Astrocyte of the spinal cord (primary cell): ENCODE measurements at regions not wholly inside any gene's neighbourhood (a gene's known extent, or its start where the extent isn't known, plus 50 kb on each side); places are given as distances from the start of the nearest gene placed in this dataset.

Experiments used
- DNase-seq: peaks from one replicate; pipeline ENCODE4 v3.0.0; 2011; ENCODE audit warnings: low read depth, low spot score
- H3K4me3 ChIP-seq: 2 replicates; pipeline ENCODE4 v1.5.1; 2011; ENCODE audit warnings: low read depth, mild to moderate bottlenecking, low read length, moderate library complexity
- in situ Hi-C: cut with HindIII; loops from 2 replicates; pipeline ENCODE4 v1.10.0; 2017; ENCODE audit warnings: low sequenced_read_pairs
- TF ChIP-seq, protein P1 (sequence below): IDR thresholded peaks from 2 replicates; pipeline ENCODE4 v1.5.1; 2012; ENCODE audit warnings: low read depth, mild to moderate bottlenecking, low read length, inconsistent platforms

DNA sequence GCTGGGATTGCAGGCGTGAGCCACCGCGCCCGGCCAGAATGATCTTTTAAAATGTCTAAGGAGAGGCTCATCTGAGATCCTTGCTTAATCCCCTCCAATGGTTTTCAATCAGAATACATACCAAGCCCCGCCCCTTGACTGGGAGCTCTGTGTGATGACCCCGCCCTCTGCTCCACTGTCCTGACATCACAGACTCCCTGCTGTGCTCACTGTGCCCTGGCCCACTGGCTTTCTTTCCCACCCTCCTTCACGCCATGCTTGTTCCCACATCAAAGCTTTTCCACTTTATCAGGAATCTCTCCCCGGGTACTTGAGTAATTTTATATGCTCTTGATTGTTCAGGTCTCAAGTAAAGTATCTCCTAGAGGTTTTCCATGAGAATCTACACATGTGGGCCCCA is 762.3 kb upstream of the ID2 start:
- DNase-seq = no peak
- no peak overlapping the region for H3K4me3 ChIP-seq
- in situ Hi-C loops = no loop called here
- TF ChIP-seq, protein P1, sequence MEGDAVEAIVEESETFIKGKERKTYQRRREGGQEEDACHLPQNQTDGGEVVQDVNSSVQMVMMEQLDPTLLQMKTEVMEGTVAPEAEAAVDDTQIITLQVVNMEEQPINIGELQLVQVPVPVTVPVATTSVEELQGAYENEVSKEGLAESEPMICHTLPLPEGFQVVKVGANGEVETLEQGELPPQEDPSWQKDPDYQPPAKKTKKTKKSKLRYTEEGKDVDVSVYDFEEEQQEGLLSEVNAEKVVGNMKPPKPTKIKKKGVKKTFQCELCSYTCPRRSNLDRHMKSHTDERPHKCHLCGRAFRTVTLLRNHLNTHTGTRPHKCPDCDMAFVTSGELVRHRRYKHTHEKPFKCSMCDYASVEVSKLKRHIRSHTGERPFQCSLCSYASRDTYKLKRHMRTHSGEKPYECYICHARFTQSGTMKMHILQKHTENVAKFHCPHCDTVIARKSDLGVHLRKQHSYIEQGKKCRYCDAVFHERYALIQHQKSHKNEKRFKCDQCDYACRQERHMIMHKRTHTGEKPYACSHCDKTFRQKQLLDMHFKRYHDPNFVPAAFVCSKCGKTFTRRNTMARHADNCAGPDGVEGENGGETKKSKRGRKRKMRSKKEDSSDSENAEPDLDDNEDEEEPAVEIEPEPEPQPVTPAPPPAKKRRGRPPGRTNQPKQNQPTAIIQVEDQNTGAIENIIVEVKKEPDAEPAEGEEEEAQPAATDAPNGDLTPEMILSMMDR = no peak

DNA sequence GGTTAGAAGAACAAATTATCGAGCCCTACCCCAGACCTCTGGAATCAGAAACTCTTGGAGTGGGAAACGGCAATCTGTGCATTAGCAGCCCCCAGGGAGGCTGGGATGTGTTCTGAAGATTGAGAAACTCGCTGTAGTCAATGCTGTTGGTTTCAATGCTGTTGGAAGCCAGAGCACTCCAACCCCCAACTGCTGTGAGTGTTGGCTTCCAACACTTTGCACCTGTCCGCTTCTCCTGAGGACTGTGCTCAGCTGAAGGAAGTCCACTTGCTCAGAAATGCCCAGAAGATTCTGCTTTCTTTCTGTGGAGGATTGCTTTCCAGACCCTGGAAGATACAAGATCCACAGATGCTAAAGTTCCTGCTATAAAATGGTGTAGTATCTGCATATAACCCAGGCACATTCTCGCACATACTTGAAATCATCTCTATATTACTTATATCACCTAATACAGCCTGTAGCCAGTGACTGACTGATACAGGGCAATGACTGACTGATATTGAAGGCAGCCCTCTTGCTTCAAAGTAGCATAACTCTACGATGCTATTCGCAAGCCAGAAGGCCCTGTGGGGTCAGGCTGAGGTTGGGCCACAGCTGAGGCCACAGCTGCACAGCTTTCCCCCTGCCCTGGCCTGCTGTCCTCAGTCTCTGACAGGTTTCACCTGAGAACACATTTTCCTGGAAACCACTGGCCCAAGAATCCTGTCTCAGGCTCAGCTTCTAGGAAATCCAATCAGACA is 757.7 kb upstream of the ID2 start:
- in situ Hi-C loops = no loop called here
- TF ChIP-seq, protein P1 = no peak
- no peak for DNase-seq
- H3K4me3 ChIP-seq = no peak overlapping the region

DNA sequence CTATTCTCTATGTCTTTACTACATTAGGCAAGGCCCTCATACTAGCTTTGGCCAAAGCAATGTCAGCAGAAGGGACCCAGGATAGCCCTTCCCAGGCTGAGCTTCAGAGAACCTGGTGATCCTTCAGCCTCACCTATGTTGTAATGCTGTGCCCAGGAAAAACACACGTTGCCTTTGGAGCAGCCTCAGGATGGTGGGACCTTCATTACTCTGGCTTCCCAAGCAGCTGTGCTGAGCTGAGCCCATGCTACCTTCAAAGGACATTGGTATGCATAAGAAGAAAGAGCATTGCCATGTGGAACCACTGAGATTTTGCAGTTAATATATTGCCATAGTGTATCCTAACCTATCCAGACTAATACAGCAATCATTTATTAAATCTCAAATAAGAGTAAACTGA is 756.4 kb upstream of the ID2 start:
- in situ Hi-C loops = no loop called here
- H3K4me3 ChIP-seq = no peak overlapping the region
- TF ChIP-seq, protein P1 = no peak
- DNase-seq = no peak

DNA sequence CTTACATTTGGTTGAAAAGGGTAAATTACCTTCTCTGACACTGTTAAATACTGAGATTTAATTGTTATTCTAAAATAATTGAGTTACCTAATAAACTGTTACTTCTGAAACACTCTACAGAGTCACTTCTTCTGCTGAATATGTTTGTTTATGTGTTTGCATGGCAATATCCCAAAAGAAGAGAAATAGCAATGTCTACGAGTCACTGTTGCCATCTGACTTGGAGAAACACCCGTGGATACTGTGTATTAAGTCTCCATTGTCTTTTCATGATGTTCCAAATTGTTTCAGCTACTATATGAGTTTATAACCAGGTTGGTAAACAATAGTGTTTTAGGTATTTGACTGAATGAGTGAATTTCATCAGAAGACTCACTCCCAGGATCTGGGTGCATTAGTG is 754.2 kb upstream of the ID2 start:
- DNase-seq = no peak
- no peak overlapping the region for H3K4me3 ChIP-seq
- in situ Hi-C loops = no loop called here
- TF ChIP-seq, protein P1 = no peak

DNA sequence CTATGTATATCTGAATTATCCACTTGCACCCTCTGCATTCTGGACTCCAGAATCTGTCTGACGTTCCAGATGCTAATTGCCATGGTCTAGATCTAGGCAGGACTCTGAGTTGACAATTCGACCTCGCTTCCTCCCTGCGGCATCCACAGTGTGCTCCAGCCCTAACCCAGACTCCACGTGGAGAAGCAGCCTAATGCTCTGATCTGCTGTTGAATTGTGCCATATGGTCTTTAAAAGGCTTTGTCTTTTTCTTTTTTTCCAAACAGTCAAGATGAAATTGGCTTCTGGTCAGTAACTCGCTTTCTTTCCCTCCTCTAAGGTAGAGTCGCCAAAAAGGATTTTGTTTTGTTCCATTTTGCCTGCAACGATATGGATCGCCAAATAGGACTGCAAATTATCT is 752.6 kb upstream of the ID2 start:
- in situ Hi-C loops = no loop called here
- no peak for DNase-seq
- H3K4me3 ChIP-seq = no peak overlapping the region
- TF ChIP-seq, protein P1 = no peak

DNA sequence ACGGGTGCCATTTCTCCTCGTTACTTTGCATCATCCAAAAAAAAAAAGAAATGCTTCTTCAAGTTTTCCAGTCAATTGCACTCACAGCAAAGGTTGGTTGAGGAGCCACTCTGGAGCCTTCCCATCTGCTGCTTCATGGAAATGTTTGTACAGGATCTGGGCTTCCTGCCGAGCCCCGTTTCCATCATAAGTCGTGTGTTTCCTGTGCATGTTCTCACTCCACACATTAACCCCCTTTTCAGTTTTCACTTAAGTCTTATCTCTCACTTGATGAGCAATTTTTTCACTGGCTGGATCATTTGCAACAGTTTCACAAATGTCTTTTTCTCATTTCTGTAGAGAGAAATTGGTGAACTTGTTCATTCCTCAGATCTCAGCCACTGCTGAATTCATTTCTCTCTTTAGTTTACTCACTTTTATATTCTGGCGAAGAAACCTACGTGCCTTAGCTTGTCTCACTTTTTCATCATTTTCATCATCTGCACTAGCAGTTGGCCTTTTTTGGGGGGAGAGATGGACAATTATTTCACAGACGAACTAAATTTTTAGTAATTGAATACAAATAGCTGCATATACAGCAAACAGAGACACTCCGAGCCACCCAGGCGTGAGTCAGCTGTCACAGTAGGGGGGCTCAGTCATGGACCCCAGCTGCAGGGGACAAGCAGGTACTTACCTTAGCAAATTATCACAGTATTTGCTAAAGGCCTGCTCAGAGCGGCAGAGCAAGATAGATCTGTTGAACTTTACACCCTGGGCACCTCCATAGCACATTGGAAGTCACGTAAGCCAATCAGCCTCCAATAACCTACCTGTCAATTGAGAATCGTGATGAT is 750.8 kb upstream of the ID2 start:
- TF ChIP-seq, protein P1 = no peak
- no peak overlapping the region for H3K4me3 ChIP-seq
- in situ Hi-C loops = no loop called here
- DNase-seq = no peak
